HG02642 (cell line): ENCODE measurements at regions not wholly inside any gene's neighbourhood (a gene's known extent, or its start where the extent isn't known, plus 50 kb on each side); places are given as distances from the start of the nearest gene placed in this dataset.

Experiments used
- ATAC-seq: cut with Tn5 transposase; IDR thresholded peaks from one replicate; pipeline ENCODE4 v1.9.1; 2021; ENCODE audit warnings: mild to moderate bottlenecking; ENCODE audit not compliant: unreplicated experiment, poor library complexity

GRCh38 chr4:81375745-81376144 is 96.0 kb downstream of the RASGEF1B start:
- no peak for ATAC-seq

DNA sequence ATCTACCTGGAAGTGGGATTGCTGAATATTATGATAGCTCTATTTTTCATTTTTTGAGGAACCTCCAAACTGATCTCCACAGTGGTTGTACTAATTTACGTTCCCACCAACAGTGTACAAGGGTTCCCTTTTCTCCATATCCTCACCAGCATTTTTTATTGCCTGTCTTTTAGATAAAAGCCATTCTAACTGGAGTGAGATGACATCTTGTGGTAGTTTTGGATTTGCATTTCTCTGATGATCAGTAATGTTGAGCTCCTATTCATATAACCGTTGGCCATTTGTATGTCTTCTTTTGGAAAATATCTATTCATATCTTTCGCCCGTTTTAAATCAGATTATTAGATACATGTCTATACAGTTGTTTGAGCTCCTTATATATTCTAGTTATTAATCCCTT is 101.8 kb downstream of the RASGEF1B start:
- ATAC-seq = no peak

- ATAC-seq = no peak
These were observed 104.9 kb downstream of the RASGEF1B start for GRCh38 chr4:81366779-81367178.

- no peak for ATAC-seq
These were observed 111.0 kb downstream of the RASGEF1B start for GRCh38 chr4:81360737-81361136.

GRCh38 chr4:81359207-81359606 is 112.5 kb downstream of the RASGEF1B start:
- ATAC-seq = no peak

- ATAC-seq = no peak
These were observed 113.6 kb downstream of the RASGEF1B start for GRCh38 chr4:81358154-81358553.

GRCh38 chr4:81356621-81357020 is 115.1 kb downstream of the RASGEF1B start:
- ATAC-seq = no peak

DNA sequence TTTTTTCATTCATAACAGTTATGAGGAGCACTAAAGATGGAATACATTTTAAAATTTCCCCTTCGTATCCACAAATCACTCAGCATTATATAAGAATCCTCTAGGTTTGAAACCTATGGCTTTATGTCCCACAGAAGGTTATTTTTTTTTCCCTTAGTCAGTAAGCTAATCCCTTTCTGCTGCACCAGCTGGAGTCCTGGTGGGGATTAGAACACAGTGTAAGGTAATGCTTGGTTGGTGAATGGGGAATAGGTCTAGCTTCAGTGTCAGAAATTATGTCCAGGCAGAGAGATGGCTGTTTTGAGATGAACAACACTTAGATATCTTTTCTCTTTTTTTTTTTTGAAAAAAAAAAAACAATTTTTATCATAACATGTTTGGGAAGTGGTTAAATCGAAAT is 116.6 kb downstream of the RASGEF1B start:
- no peak for ATAC-seq

DNA sequence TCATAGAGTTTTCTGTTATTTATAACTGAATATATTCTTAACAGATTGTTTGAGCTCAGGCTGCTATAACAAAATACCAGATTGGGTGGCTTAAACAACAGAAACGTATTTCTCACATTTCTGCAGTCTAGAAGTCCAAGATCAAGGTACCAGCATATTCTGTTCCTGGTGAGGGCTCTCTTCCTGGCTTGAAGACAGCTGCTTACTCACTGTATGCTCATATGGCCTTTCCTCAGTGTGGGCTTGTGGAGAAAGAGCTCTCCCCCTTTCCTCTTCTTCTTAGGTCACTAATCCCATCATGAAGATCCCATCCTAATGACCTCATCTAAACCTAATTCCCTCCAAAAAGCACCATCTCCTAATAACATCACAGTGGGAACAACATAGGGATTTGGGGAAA is 117.8 kb downstream of the RASGEF1B start:
- ATAC-seq = no peak

- ATAC-seq = no peak
These were observed 119.3 kb downstream of the RASGEF1B start for GRCh38 chr4:81352446-81352835.

- ATAC-seq = peak; percentile 90
These were observed 119.9 kb downstream of the RASGEF1B start for GRCh38 chr4:81351654-81352445.

DNA sequence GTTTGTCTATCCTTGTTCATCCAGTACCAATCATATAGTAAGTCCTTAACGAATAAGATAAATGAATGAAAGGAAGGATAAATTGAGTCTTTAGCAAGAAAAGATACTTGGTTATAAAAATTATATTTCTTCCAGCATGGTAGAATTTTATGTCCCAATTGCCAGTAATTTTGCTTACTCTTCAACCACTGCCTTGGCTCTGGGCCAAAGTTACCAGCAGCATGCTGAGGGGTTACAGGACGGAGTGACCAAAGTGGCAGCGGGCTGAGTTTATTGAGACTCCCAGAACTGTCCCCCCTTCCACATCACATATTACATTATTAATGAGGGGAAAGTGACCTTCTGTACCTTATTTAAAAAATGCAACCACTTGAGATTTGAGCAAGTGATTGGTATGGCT is 121.7 kb downstream of the RASGEF1B start:
- no peak for ATAC-seq

- no peak for ATAC-seq
These were observed 123.0 kb downstream of the RASGEF1B start for GRCh38 chr4:81348778-81349094.

DNA sequence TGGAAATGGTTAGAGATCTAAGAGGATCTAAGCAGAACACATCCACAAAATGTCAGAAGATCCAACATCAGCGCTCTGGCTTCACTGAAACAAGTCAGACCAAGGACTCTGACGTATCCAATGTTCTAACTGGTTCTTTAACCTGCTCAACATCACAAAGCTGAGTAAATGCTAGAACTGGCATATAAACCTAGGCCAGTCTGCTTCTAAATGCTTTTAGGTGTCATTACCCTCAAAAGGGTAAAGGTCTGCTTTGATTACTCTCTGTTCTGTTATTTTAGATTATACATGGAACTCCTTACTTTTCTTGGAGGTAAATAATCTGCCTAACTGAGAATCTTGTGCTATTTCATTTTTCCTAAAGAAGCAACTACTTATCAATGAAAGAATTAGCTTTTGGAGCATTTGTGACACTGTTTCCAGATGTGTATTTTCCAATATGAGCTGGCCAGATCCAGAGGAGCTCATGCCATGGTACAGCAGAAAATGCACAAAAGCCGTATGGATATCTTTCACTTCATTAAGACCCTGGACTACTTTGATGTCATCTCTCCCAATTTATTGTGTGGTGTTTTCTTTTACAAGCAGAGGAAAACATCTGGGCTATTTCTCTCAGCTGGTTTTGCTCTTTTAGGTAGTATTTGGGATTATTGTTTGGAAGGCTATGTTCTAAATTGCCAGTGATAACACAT is 123.5 kb downstream of the RASGEF1B start:
- ATAC-seq = no peak

GRCh38 chr4:81346719-81347118 is 125.0 kb downstream of the RASGEF1B start:
- ATAC-seq = no peak

DNA sequence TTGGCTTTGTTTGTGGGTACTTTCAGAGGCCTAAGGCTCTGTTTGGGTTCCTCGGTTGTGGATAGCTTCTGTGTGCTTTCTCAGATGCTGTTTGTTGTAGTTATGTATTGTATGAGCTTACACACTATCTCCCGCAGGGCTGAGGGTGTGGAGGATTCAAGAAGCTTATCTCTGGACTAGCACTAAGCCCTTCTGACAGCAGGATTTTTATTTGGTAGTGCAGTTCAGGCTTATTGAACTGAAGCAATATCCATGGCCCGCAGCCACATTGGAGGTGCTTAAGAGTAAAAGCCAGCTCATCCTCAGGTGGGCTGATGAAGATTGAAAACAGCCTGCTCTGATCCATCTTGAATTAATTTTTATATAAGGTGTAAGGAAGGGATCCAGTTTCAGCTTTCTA is 128.2 kb downstream of the RASGEF1B start:
- no peak for ATAC-seq

DNA sequence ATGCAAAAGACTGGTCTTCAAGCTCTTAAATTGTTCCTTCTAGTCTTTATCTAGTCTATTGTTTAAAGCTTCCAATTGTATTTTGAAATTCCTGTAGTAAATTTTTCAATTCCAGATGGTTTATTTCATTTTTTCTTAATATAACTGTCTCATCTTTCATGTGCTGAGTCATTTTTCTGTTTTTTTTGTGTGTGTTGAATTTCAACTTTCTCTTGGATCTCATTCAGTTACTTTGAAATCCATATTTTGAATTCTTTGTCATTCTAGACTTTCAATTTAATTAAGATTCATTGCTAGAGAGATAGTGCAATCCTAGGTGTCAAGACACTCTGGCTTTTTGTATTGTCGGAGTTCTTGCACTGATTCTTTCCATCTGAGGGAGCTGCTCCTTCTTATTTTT is 128.0 kb upstream of the PRKG2 start:
- no peak for ATAC-seq

DNA sequence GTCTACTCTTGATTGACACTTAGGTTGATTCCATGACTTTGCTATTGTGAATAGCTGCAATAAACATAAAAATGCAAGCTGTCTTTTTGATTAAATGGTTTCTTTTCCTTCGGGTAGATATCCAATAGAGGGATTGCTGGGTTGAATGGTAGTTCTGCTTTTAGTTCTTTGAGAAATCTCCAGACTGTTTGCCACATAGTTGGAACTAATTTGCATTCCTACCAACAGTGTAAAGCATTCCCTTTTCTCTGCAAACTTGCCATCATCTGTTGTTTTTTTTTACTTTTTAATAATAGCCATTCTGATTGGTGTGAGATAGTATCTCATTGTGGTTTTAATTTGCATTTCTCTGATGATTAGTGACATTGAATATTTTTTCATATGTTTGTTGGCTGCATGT is 122.2 kb upstream of the PRKG2 start:
- no peak for ATAC-seq

DNA sequence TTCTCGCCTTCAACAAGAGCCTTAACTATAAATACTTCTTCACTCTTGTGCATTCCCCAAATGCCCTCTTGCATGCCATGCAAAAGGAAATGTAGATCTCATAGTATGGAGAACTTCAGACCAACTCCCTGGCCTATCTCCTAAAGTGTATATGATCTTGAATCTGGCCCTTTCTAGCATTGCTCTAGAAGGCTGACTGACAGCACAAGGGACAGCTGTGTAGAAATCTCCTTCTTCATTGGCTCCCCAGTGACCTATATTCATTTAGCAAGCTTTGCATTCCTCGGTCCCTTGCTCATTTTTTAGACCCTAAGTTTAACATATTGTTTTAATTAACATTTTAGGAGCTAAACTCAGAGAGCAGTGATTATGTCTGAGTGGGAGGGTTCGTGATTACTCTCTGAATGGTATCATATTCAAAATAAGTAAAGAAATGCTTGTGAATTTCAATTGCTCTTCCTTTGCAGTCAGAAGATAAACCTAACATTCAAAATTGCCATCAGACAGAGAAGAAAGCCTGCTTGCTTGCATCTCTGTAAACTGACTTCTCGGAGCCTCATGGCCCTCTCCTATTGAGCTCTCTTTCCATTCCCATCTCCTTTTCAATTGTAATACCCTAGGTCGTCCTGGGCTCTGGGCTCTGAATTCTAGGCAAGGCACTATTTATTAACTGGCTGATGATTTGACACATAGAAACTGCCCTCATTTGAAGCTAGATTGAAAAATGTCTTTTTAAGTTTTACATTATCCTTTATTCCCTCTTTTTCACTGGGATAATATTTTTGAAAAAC is 120.3 kb upstream of the PRKG2 start:
- ATAC-seq = no peak

GRCh38 chr4:81330018-81330417 is 115.0 kb upstream of the PRKG2 start:
- ATAC-seq = no peak

DNA sequence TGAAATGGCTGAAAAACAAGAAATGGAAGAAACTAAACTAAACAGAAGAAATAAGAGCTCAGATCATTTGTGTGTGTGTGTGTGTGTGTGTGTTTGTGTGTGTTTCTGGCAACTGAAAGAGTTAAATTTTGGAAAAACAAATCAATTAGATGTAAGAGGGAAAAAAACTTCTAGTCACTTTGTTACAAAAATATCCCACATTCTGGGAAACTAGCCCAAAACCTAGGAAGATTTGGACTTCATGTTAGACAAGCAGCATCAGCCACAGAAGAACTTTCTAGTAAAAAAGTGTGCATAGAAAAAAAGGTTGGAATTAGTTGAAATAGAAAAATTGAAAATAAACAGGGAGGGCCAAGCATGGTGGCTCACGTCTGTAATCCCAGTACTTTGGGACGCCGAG is 111.6 kb upstream of the PRKG2 start:
- no peak for ATAC-seq
